ENCODE measurements at regions not wholly inside any gene's neighbourhood (a gene's known extent, or its start where the extent isn't known, plus 50 kb on each side); places are given as distances from the start of the nearest gene placed in this dataset.

GRCh38 chr2:2591542-2591940 is 260.5 kb upstream of the MYT1L start (continued):
- TF ChIP-seq REST (IDR thresholded peaks at IDR 0.05; ENCODE audit: low read depth, low read length) (no peak), RXRA (IDR thresholded peaks at IDR 0.05; ENCODE audit: borderline replicate concordance, low read depth) (no peak)

GRCh38 chr2:2590841-2591541 is 259.9 kb upstream of the MYT1L start:
- no peak for DNase-seq
- 27% methylated on average over 4 of the region's 4 CpGs for WGBS (ENCODE audit: low lambda C conversion rate)
- CTCF ChIA-PET: interaction anchor here (0.6 to 2.1 kb wide), 3 partner anchors 8 to 806 kb away, joined by 3 to 5 read pairs (median 4); no protein-coding TSS in a partner anchor
- Histone ChIP-seq H3F3A (replicated peaks; ENCODE audit: insufficient read depth) (no peaks in the 10 kb centered on the region), H3K4me2 (no peak overlapping the region), H3K4me3 (ENCODE audit: low read depth in 2 of 2, low read length in 1 of 2) (no peak overlapping the region), H2AFZ (ENCODE audit: low read depth) (no peak overlapping the region), H3K27ac (ENCODE audit: low read depth in 2 of 2, low read length in 1 of 2) (no peak overlapping the region), H3K36me3 (replicated peaks in 1 of 2; ENCODE audit: control insufficient read depth in 1 of 2, insufficient read depth in 2 of 2, low read length in 1 of 2) (no peaks in the 10 kb centered on the region), H3K27me3 (ENCODE audit: insufficient read depth) (no peaks in the 10 kb centered on the region), H3K79me2 (ENCODE audit: insufficient read depth) (no peaks in the 10 kb centered on the region), H4K20me1 (ENCODE audit: insufficient read depth) (no peaks in the 10 kb centered on the region), H3K9ac (no peak overlapping the region), H3K9me3 (peaks cover 7% of the 10 kb centered on the region; the same call in 1 of the 2 replicates), H3K4me1 (ENCODE audit: control insufficient read depth in 1 of 2, insufficient read depth in 2 of 2, low read depth in 1 of 2, low read length in 1 of 2) (peaks cover 0 to 4% of the 10 kb centered on the region in 2 experiments; a peak in 1 of 4 replicates), H3K9me2 (no peaks in the 10 kb centered on the region)
- POLR2A ChIA-PET: interaction anchor here (0.7 kb wide), 1 partner anchor 17 kb away, joined by 4 read pairs; no protein-coding TSS in a partner anchor
- TF ChIP-seq TEAD4 (IDR thresholded peaks at IDR 0.05; ENCODE audit: borderline replicate concordance, insufficient read depth): no peak
- no peak for TF ChIP-seq FOSL2 (IDR thresholded peaks at IDR 0.05; ENCODE audit: borderline replicate concordance, low read depth)
- TF ChIP-seq POLR2AphosphoS5 (IDR thresholded peaks at IDR 0.05; ENCODE audit: low read depth, low read length): no peak

GRCh38 chr2:2590141-2590540 is 259.1 kb upstream of the MYT1L start:
- Histone ChIP-seq H3K4me2 (no peak overlapping the region), H3K4me3 (ENCODE audit: low read depth in 2 of 2, low read length in 1 of 2) (no peak overlapping the region), H3K27me3 (ENCODE audit: insufficient read depth) (no peaks in the 10 kb centered on the region), H3F3A (replicated peaks; ENCODE audit: insufficient read depth) (no peaks in the 10 kb centered on the region), H3K79me2 (ENCODE audit: insufficient read depth) (no peaks in the 10 kb centered on the region), H3K9me3 (peaks cover 7% of the 10 kb centered on the region; the same call in 1 of the 2 replicates), H4K20me1 (ENCODE audit: insufficient read depth) (no peaks in the 10 kb centered on the region), H2AFZ (ENCODE audit: low read depth) (no peak overlapping the region), H3K36me3 (replicated peaks in 1 of 2; ENCODE audit: control insufficient read depth in 1 of 2, insufficient read depth in 2 of 2, low read length in 1 of 2) (no peaks in the 10 kb centered on the region), H3K9ac (no peak overlapping the region), H3K4me1 (ENCODE audit: control insufficient read depth in 1 of 2, insufficient read depth in 2 of 2, low read depth in 1 of 2, low read length in 1 of 2) (peaks cover 0 to 4% of the 10 kb centered on the region in 2 experiments; a peak in 1 of 4 replicates), H3K27ac (ENCODE audit: low read depth in 2 of 2, low read length in 1 of 2) (no peak overlapping the region), H3K9me2 (no peaks in the 10 kb centered on the region)
- 31% methylated on average over 1 of the region's 1 CpG for WGBS (ENCODE audit: low lambda C conversion rate)
- ChIA-PET POLR2A (no interaction called here), CTCF (interaction anchor here (0.6 to 2.4 kb wide), 2 partner anchors 11 to 807 kb away, joined by 3 to 6 read pairs; no protein-coding TSS in a partner anchor)
- TF ChIP-seq MXI1 (IDR thresholded peaks at IDR 0.05; ENCODE audit: low read depth, low read length) (no peak), USF1 (IDR thresholded peaks at IDR 0.05; ENCODE audit: borderline replicate concordance, low read depth) (no peak), MEF2A (IDR thresholded peaks at IDR 0.05; ENCODE audit: borderline replicate concordance, low read depth) (no peak), ELF1 (IDR thresholded peaks at IDR 0.05) (no peak), EZH2phosphoT487 (IDR thresholded peaks at IDR 0.05; ENCODE audit: borderline replicate concordance, low read depth) (no peak), YY1 (IDR thresholded peaks at IDR 0.05; ENCODE audit: low read depth) (no peak), POLR2AphosphoS5 (IDR thresholded peaks at IDR 0.05; ENCODE audit: low read depth, low read length) (no peak), TCF12 (IDR thresholded peaks at IDR 0.05) (no peak), RXRA (IDR thresholded peaks at IDR 0.05; ENCODE audit: borderline replicate concordance, low read depth) (no peak), RCOR1 (IDR thresholded peaks at IDR 0.05; ENCODE audit: low read length) (no peak), MAX (IDR thresholded peaks at IDR 0.05; ENCODE audit: low read depth) (no peak)
- DNase-seq: no peak
